GM12878 (cell line): ENCODE measurements at regions not wholly inside any gene's neighbourhood (a gene's known extent, or its start where the extent isn't known, plus 50 kb on each side); places are given as distances from the start of the nearest gene placed in this dataset.
"Not testable (repeated sequence)": the region's sequence is repeated elsewhere in the genome, so short reads cannot be mapped to it uniquely, and the experiment has no call there.

Experiments
- ATAC-seq: fragments of 200-7000 bp; cut with Tn5 transposase; 3 replicates; pipeline ENCODE4 v1.9.1; 2020; ENCODE audit warnings: mild to moderate bottlenecking, moderate library complexity
- BruUV-seq: library from RNA; stranded (reverse); fragments of 400-500 nt; replicated peaks from 2 replicates; lab custom pipeline; 2021; lab: Mats Ljungman, UMichigan
- CTCF ChIA-PET: fragments of 300-600 bp; sonication (Branson Sonifier 250); formaldehyde crosslinking; extraction: SDS; loops from one replicate; lab custom pipeline; 2021; ENCODE audit warnings: inconsistent platforms; lab: Yijun Ruan, JAX
- POLR2A ChIA-PET: fragments of 350-600 bp; formaldehyde crosslinking; extraction: SDS; loops from one replicate; lab custom pipeline; 2021; ENCODE audit warnings: inconsistent platforms; lab: Charles Lee
- RAD21 ChIA-PET: fragments of 300-600 bp; sonication (Branson Sonifier 250); formaldehyde crosslinking; loops from one replicate; lab custom pipeline; 2023; ENCODE audit warnings: antibody characterized with exemption; ENCODE audit not compliant: unreplicated experiment; lab: Charles Lee
- SMC1A ChIA-PET: fragments of 300-600 bp; sonication (Branson Sonifier 250); formaldehyde crosslinking; loops from one replicate; lab custom pipeline; 2023; ENCODE audit not compliant: unreplicated experiment, uncharacterized antibody; lab: Charles Lee
- DNase-seq: peaks from one replicate; pipeline ENCODE4 v3.0.0-alpha.2; 2011; ENCODE audit warnings: low read depth, low spot score
- FAIRE-seq: peaks from 3 replicates; lab custom pipeline; 2011; peaks lifted over from hg19 to GRCh38; lab: Jason Lieb, UNC
- H2AFZ ChIP-seq: 2 replicates; pipeline ENCODE4 v1.6.0; 2011; ENCODE audit warnings: low read depth, low read length, control low read depth; ENCODE audit not compliant: control insufficient read depth
- H3K27ac ChIP-seq: 2 replicates; pipeline ENCODE4 v1.5.1; 2011; ENCODE audit warnings: control low read depth; ENCODE audit not compliant: control insufficient read depth, insufficient read depth
- H3K27me3 ChIP-seq, 2 experiments: replicated peaks in 1 of 2; 2 replicates each; pipeline versions ENCODE4 v1.6.0 to v1.6.1; 2011; ENCODE audit warnings: low read length in 1 of 2; ENCODE audit not compliant: control insufficient read depth in 2 of 2, insufficient read depth in 2 of 2
- H3K36me3 ChIP-seq, 2 experiments: 2 replicates each; pipeline ENCODE4 v1.5.1; 2011; ENCODE audit warnings: low read length in 1 of 2; ENCODE audit not compliant: control insufficient read depth in 2 of 2, insufficient read depth in 2 of 2
- H3K4me1 ChIP-seq: 2 replicates; pipeline ENCODE4 v1.6.1; 2011; ENCODE audit warnings: mild to moderate bottlenecking, low read length, moderate library complexity, mixed read lengths; ENCODE audit not compliant: control insufficient read depth, insufficient read depth
- H3K4me2 ChIP-seq: 2 replicates; pipeline ENCODE4 v1.6.0; 2011; ENCODE audit warnings: control low read depth; ENCODE audit not compliant: control insufficient read depth, insufficient read depth
- H3K4me3 ChIP-seq: fragments of 200-600 bp; sonication (generic); 2 replicates; pipeline ENCODE4 v1.5.1; 2016
- H3K79me2 ChIP-seq: 2 replicates; pipeline ENCODE4 v1.6.0; 2011; ENCODE audit warnings: low read length; ENCODE audit not compliant: control insufficient read depth, insufficient read depth
- H3K9ac ChIP-seq: 2 replicates; pipeline ENCODE4 v1.8.0; 2011; ENCODE audit warnings: low read length, control low read depth, mixed read lengths; ENCODE audit not compliant: control insufficient read depth, insufficient read depth
- H3K9me3 ChIP-seq: replicated peaks from 3 replicates; pipeline ENCODE4 v1.5.1; 2011; ENCODE audit warnings: mild to moderate bottlenecking, low read length; ENCODE audit not compliant: control insufficient read depth, insufficient read depth
- H4K20me1 ChIP-seq: 2 replicates; pipeline ENCODE4 v1.6.0; 2011; ENCODE audit not compliant: control insufficient read depth, insufficient read depth
- BCL11A ChIP-seq: IDR thresholded peaks from 2 replicates; pipeline ENCODE4 v1.6.1; 2011; ENCODE audit warnings: low read depth, low read length
- CHD1 ChIP-seq: IDR thresholded peaks from 2 replicates; pipeline ENCODE4 v1.6.1; 2012; ENCODE audit warnings: low read depth, low read length, improper control_type of control experiment
- CHD4 ChIP-seq: fragments of 200-600 bp; sonication (generic); IDR thresholded peaks from 2 replicates; pipeline ENCODE4 v1.6.1; 2016; ENCODE audit warnings: mild to moderate bottlenecking
- E2F8 ChIP-seq: fragments of 450-650 bp; IDR thresholded peaks from 2 replicates; pipeline ENCODE4 v1.6.1; 2018; ENCODE audit warnings: mild to moderate bottlenecking, low read depth, moderate library complexity; ENCODE audit not compliant: partially characterized antibody
- HDAC6 ChIP-seq: fragments of 200-600 bp; sonication (generic); IDR thresholded peaks from one replicate; pipeline ENCODE4 v1.8.0; 2017; ENCODE audit warnings: antibody characterized with exemption; ENCODE audit not compliant: unreplicated experiment
- IRF4 ChIP-seq: IDR thresholded peaks from 2 replicates; pipeline ENCODE4 v1.6.1; 2011; ENCODE audit warnings: low read depth, low read length
- JUNB ChIP-seq: IDR thresholded peaks from 2 replicates; pipeline ENCODE4 v1.6.1; 2016; ENCODE audit warnings: antibody characterized with exemption, mild to moderate bottlenecking
- LARP7 ChIP-seq: fragments of 450-650 bp; IDR thresholded peaks from 2 replicates; pipeline ENCODE4 v1.6.1; 2017; ENCODE audit warnings: mild to moderate bottlenecking
- MYC ChIP-seq: IDR thresholded peaks from 2 replicates; pipeline ENCODE4 v1.6.1; 2011; ENCODE audit warnings: mild to moderate bottlenecking, low read length, moderate library complexity, inconsistent platforms; ENCODE audit not compliant: insufficient read depth, insufficient replicate concordance, insufficient read length, severe bottlenecking
- NFXL1 ChIP-seq: fragments of 450-650 bp; IDR thresholded peaks from 2 replicates; pipeline ENCODE4 v1.6.1; 2017; ENCODE audit warnings: antibody characterized with exemption, mild to moderate bottlenecking, borderline replicate concordance
- NR2C1 ChIP-seq: fragments of 450-650 bp; IDR thresholded peaks from 2 replicates; pipeline ENCODE4 v1.6.1; 2017; ENCODE audit warnings: antibody characterized with exemption, mild to moderate bottlenecking, moderate library complexity
- PML ChIP-seq: IDR thresholded peaks from 2 replicates; pipeline ENCODE4 v1.6.1; 2012; ENCODE audit warnings: low read length, inconsistent platforms
- SIX5 ChIP-seq: IDR thresholded peaks from 2 replicates; pipeline ENCODE4 v1.6.1; 2011; ENCODE audit warnings: mild to moderate bottlenecking, low read depth, low read length, moderate library complexity; ENCODE audit not compliant: severe bottlenecking
- ZBTB40 ChIP-seq: fragments of 450-650 bp; IDR thresholded peaks from 2 replicates; pipeline ENCODE4 v1.6.1; 2016; ENCODE audit warnings: mild to moderate bottlenecking, moderate library complexity, borderline replicate concordance
- WGBS: methylation state at CpG from one replicate; pipeline ENCODE4 v1.1.6; 2016; ENCODE audit warnings: low lambda C conversion rate; ENCODE audit not compliant: insufficient replicate concordance, insufficient coverage; ENCODE audit errors: missing lambda C conversion rate; 5-methylcytosine and 5-hydroxymethylcytosine counted together
- in situ Hi-C: fragments of 300-500 bp; cut with MboI; formaldehyde crosslinking; loops from 9 replicates; pipeline ENCODE4 v1.14.3; 2018; ENCODE audit warnings: mixed read lengths
- intact Hi-C: fragments of 100-400 bp; cut with micrococcal nuclease; formaldehyde crosslinking; loops from one replicate; pipeline ENCODE4 v1.14.2; 2022; ENCODE audit not compliant: unreplicated experiment

GRCh38 chr10:90245623-90246022, 544.2 kb downstream of the KIF20B start:
- POLR2A ChIA-PET = no interaction called here
- in situ Hi-C loops = no loop called here
- no peak overlapping the region for H3K4me2 ChIP-seq
- H2AFZ ChIP-seq = no peak overlapping the region
- no peak for ATAC-seq
- WGBS = 3% methylated on average over 2 of the region's 2 CpGs
- CTCF ChIA-PET = no interaction called here
- no peaks in the 10 kb centered on the region for H3K36me3 ChIP-seq
- no peaks in the 10 kb centered on the region for H4K20me1 ChIP-seq
- SMC1A ChIA-PET = no interaction called here
- BruUV-seq = no TSS peak
- DNase-seq = no peak
- TF ChIP-seq LARP7 (no peak), BCL11A (no peak), IRF4 (no peak), SIX5 (no peak), MYC (no peak), NFXL1 (no peak), ZBTB40 (no peak), NR2C1 (no peak), CHD1 (no peak), HDAC6 (no peak), PML (no peak), E2F8 (no peak), JUNB (no peak), CHD4 (no peak)
- no peaks in the 10 kb centered on the region for H3K79me2 ChIP-seq
- H3K27ac ChIP-seq = no peak overlapping the region
- no peaks in the 10 kb centered on the region for H3K4me1 ChIP-seq
- no peak for FAIRE-seq
- no peaks in the 10 kb centered on the region for H3K9me3 ChIP-seq
- RAD21 ChIA-PET = no interaction called here
- no peak overlapping the region for H3K4me3 ChIP-seq
- H3K27me3 ChIP-seq = no peaks in the 10 kb centered on the region; a peak in 1 of 4 replicates
- H3K9ac ChIP-seq = no peak overlapping the region
- intact Hi-C loops = no loop called here

- RAD21 ChIA-PET = not testable (repeated sequence)
Measured at GRCh38 chr10:90250784-90251183, 549.4 kb downstream of the KIF20B start.

More at GRCh38 chr10:90250784-90251183, 549.4 kb downstream of the KIF20B start:
- BruUV-seq, H3K36me3 ChIP-seq, H3K27ac ChIP-seq, H2AFZ ChIP-seq, H3K9ac ChIP-seq, FAIRE-seq, H3K4me2 ChIP-seq, CTCF ChIA-PET, H4K20me1 ChIP-seq, intact Hi-C loops, H3K27me3 ChIP-seq, SMC1A ChIA-PET, H3K4me1 ChIP-seq, H3K9me3 ChIP-seq, H3K79me2 ChIP-seq, POLR2A ChIA-PET, ATAC-seq, H3K4me3 ChIP-seq, in situ Hi-C loops, DNase-seq: not testable (repeated sequence)
- WGBS = 41% methylated on average over 16 of the region's 16 CpGs
